GM12878 (cell line): ENCODE measurements at regions not wholly inside any gene's neighbourhood (a gene's known extent, or its start where the extent isn't known, plus 50 kb on each side); places are given as distances from the start of the nearest gene placed in this dataset.

Source experiments
- MAX ChIP-seq: IDR thresholded peaks from 2 replicates; pipeline ENCODE4 v1.6.1; 2012; ENCODE audit warnings: low read depth, low read length, improper control_type of control experiment
- SP1 ChIP-seq: IDR thresholded peaks from one replicate; pipeline ENCODE4 v1.6.1; 2011; ENCODE audit warnings: low read depth, low read length

DNA sequence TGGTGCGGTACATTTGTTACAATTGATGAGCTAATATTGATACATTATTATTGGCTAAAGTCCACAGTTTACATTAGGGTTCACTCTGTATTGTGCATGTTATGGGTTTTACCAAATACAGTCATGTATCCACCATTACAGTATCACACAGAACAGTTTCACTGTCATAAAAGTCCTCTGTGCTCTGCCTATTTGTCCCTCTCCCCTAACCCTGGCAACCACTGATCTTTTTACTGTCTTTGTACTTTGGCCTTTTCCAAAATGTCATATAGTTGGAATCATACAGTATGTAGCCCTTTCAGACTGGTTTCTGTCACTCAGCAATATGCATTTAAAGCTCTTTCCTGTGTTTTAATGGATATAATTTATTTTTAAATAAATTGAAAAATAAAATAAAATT is 83.1 kb upstream of the SLC4A7 start:
- no peak for TF ChIP-seq SP1
- TF ChIP-seq MAX = no peak
